HG03469 (cell line): ENCODE measurements at regions not wholly inside any gene's neighbourhood (a gene's known extent, or its start where the extent isn't known, plus 50 kb on each side); places are given as distances from the start of the nearest gene placed in this dataset.
"Not testable (repeated sequence)": the region's sequence is repeated elsewhere in the genome, so short reads cannot be mapped to it uniquely, and the experiment has no call there.

Experiments used
- ATAC-seq: cut with Tn5 transposase; IDR thresholded peaks from one replicate; pipeline ENCODE4 v1.9.1; 2021; ENCODE audit warnings: mild to moderate bottlenecking, moderate library complexity, moderate number of reproducible peaks; ENCODE audit not compliant: unreplicated experiment

DNA sequence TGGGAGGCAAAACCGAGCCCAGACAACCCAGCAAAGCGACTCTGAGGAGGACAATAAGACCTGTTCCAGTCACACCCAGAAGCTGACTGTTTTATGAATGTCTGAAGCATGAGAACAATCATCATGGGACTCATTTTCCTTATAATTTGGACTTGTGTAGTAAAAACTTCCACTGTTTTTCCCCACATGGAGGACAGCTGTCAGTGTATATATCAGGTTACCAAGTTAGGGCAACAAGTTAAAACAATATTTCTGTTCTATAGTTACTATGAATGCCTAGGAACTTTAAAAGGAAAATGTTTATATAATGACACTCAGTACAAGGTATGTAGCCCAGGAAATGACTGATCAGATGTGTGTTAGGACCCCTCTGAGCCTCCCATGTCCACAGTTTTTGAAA lies 528.2 kb upstream of the TSPY4 start:
- no peak for ATAC-seq

DNA sequence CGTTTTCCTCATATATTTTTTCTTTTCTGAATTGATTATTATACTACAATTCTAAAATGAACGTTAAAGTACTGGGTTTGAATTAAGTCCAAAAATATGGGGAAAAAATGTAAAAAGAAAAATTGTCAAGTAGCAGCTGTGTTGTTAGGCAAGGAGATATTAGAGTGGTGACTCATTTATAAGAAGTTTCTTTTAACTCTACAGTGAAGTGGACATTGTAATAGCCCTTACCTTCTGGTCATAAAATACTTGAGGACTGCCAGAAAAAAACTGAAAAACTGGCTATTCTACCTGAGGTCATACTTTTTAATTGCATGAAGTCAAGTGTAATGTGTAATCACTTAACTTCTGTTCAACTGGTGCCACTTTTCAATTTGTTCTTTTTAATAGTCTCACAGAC lies 523.1 kb upstream of the TSPY4 start:
- ATAC-seq: no peak

DNA sequence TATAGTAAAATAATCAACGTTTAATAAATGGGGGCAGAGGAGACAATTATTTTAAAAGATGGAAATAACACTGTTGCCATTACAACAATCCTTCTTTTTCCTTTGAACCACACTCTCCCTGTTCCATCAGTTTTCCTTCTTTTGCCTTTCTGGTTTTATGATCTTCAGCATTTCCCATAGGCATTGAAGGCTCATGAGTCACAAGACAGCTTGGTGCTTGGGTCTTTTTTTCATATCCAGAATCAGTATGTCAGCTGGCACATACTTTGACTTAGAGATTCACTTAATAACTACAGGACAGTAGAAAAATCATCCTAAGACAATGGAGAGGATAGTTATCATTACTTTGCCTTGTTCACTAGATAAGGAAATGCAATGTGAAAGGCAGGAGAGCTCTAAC lies 521.6 kb upstream of the TSPY4 start:
- ATAC-seq: no peak

DNA sequence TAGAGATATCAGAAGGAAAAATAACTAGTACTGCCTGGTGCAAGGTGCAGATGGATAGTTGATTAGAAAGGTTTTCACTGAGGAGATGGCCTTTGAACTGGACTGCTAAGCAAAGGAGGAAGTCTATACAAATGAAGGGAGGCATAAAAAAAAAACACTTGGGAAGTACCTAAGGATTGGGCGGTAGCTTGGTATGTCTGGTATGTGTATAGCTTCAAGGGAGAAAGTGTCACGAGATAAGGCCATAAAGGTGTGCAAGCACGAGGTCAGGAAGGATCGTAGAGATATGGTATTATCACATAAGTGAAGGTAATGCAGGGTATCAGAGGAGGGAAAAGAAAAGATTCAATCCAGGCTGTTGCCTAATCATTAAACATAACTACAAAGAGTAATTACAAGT lies 517.2 kb upstream of the TSPY4 start:
- ATAC-seq: no peak

- ATAC-seq: no peak
Measured at GRCh38 chrY:8821106-8821505, 516.2 kb upstream of the TSPY4 start.

- ATAC-seq: no peak
Measured at GRCh38 chrY:8852278-8852677, 485.0 kb upstream of the TSPY4 start.

GRCh38 chrY:8888371-8888770 lies 448.9 kb upstream of the TSPY4 start:
- ATAC-seq: no peak

DNA sequence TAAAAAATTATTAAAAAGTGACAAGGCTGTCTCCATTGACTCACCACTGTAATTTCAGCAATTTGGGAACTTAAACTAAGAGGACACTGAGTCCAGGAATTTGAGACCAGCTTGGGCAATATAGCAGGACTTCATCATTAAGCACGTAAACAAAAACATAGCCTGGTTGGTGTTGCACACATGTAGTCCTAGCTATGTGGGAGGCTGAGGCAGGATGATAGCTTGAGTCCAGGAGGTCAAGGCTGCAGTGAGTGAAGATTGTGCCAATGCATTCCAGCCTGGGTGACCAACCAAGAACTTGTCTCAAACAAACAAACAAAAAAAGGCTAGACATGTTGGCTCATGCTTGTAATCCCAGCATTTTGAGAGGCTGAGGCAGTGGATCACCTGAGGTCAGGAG lies 439.4 kb upstream of the TSPY4 start:
- no peak for ATAC-seq

- no peak for ATAC-seq
Measured at GRCh38 chrY:8905141-8905540, 432.1 kb upstream of the TSPY4 start.

- not testable (repeated sequence) for ATAC-seq
Measured at GRCh38 chrY:8922576-8922975, 414.7 kb upstream of the TSPY4 start.
